Mesodermal cell (in vitro differentiated cells): ENCODE measurements at regions not wholly inside any gene's neighbourhood (a gene's known extent, or its start where the extent isn't known, plus 50 kb on each side); places are given as distances from the start of the nearest gene placed in this dataset.
"Not testable (repeated sequence)": the region's sequence is repeated elsewhere in the genome, so short reads cannot be mapped to it uniquely, and the experiment has no call there.

Experiments
- H3K27ac ChIP-seq: 2 replicates; pipeline ENCODE4 v1.7.0; 2013; ENCODE audit warnings: mild to moderate bottlenecking, low read depth, low read length, moderate library complexity; ENCODE audit not compliant: severe bottlenecking
- H3K36me3 ChIP-seq: 2 replicates; pipeline ENCODE4 v1.7.1; 2013; ENCODE audit warnings: mild to moderate bottlenecking, low read length, moderate library complexity; ENCODE audit not compliant: control insufficient read depth, insufficient read depth
- H3K4me1 ChIP-seq: one replicate; pipeline ENCODE4 v1.7.1; 2013; ENCODE audit warnings: mild to moderate bottlenecking, low read length; ENCODE audit not compliant: insufficient read depth, control insufficient read depth, poor library complexity, severe bottlenecking
- H3K4me3 ChIP-seq: 2 replicates; pipeline ENCODE4 v1.7.0; 2013; ENCODE audit warnings: low read length, control low read depth, mild to moderate bottlenecking; ENCODE audit not compliant: insufficient read depth, poor library complexity, severe bottlenecking; ENCODE audit errors: extremely low read depth
- H3K9me3 ChIP-seq: 2 replicates; pipeline ENCODE4 v1.7.1; 2013; ENCODE audit warnings: mild to moderate bottlenecking, low read length, moderate library complexity; ENCODE audit not compliant: control insufficient read depth
- WGBS, 2 experiments: methylation state at CpG; one replicate each; pipeline ENCODE4 v1.1.5; 2013; ENCODE audit warnings: missing lambda C conversion rate in 2 of 2; ENCODE audit not compliant: insufficient coverage in 2 of 2; 5-methylcytosine and 5-hydroxymethylcytosine counted together

- no CpG with 5 or more reads among the region's 2 CpGs for WGBS, 2 experiments
- H3K9me3 ChIP-seq, result no peaks in the 10 kb centered on the region
- no peak overlapping the region for H3K27ac ChIP-seq
- no peak overlapping the region for H3K4me3 ChIP-seq
- H3K36me3 ChIP-seq, result no peaks in the 10 kb centered on the region
- no peaks in the 10 kb centered on the region for H3K4me1 ChIP-seq
Measured at GRCh38 chr3:118675305-118675704, 359.3 kb downstream of the IGSF11 start.

GRCh38 chr3:118678663-118679062 is 356.0 kb downstream of the IGSF11 start:
- not testable (repeated sequence) for H3K4me3 ChIP-seq, H3K4me1 ChIP-seq, H3K9me3 ChIP-seq, H3K27ac ChIP-seq, H3K36me3 ChIP-seq

- Histone ChIP-seq H3K36me3 (no peaks in the 10 kb centered on the region), H3K27ac (no peak overlapping the region), H3K4me3 (no peak overlapping the region), H3K4me1 (no peaks in the 10 kb centered on the region), H3K9me3 (no peaks in the 10 kb centered on the region)
- WGBS, 2 experiments, result 80 to 92% methylated on average over 2 of the region's 2 CpGs
Measured at GRCh38 chr3:118682921-118683320, 351.7 kb downstream of the IGSF11 start.

- H3K4me1 ChIP-seq, result no peaks in the 10 kb centered on the region
- no peak overlapping the region for H3K27ac ChIP-seq
- no peaks in the 10 kb centered on the region for H3K36me3 ChIP-seq
- H3K4me3 ChIP-seq, result no peak overlapping the region
- no peaks in the 10 kb centered on the region for H3K9me3 ChIP-seq
- 86 to 91% methylated on average over 6 of the region's 6 CpGs for WGBS, 2 experiments
Measured at GRCh38 chr3:118683636-118684035, 351.0 kb downstream of the IGSF11 start.

- Histone ChIP-seq H3K4me1 (no peaks in the 10 kb centered on the region), H3K9me3 (no peaks in the 10 kb centered on the region), H3K27ac (no peak overlapping the region), H3K4me3 (no peak overlapping the region), H3K36me3 (no peaks in the 10 kb centered on the region)
- WGBS, 2 experiments, result 75 to 81% methylated on average over 2 of the region's 2 CpGs
Measured at GRCh38 chr3:118688396-118688884, 346.2 kb downstream of the IGSF11 start.

- WGBS, 2 experiments, result 100% methylated on average over 1 of the region's 1 CpG; no CpG with 5 or more reads in 1 of the 2 experiments
- Histone ChIP-seq H3K4me1 (no peaks in the 10 kb centered on the region), H3K27ac (no peak overlapping the region), H3K36me3 (no peaks in the 10 kb centered on the region), H3K4me3 (no peak overlapping the region), H3K9me3 (no peaks in the 10 kb centered on the region)
Measured at GRCh38 chr3:118692416-118692815, 342.2 kb downstream of the IGSF11 start.

DNA sequence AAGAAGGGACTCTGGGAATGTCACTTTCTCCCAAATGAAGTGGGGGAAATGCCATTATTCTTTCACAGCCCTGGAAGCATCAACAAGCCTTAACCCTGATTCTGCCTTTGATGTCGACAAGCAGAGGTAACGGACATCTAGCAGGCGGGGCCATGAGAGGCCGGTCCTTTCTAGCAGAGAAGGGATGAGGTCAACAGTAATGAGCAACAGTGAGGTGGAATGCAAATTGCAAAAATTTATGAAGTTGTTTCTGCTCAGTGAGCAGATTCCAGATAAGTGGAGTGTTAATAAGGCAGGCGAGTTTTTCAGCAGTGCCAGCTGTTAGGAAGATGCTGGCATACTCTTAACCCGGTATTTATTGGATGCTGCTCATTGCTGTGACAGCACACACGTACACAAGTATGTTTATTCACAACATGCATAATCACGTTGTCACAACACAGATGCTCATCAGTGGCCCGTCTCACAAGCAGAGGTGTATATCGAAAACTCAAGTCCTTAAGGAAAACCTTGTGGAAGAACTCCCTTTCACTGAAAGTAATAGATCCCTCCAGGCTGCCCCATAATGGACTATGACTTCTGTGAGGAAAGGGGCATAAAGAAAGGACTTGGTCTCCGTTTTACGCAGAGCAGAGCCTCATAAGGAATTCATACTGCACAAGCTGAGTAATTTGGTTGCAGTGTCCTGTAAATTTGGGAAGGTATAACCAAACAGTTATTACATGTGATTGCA is 329.0 kb downstream of the IGSF11 start:
- H3K4me1 ChIP-seq, result no peaks in the 10 kb centered on the region
- no peak overlapping the region for H3K4me3 ChIP-seq
- 67 to 75% methylated on average over 9 to 11 of the region's 12 CpGs for WGBS, 2 experiments
- H3K27ac ChIP-seq, result no peak overlapping the region
- no peaks in the 10 kb centered on the region for H3K9me3 ChIP-seq
- no peaks in the 10 kb centered on the region for H3K36me3 ChIP-seq

GRCh38 chr3:118707991-118708390 is 326.7 kb downstream of the IGSF11 start:
- Histone ChIP-seq H3K4me1 (no peaks in the 10 kb centered on the region), H3K36me3 (no peaks in the 10 kb centered on the region), H3K4me3 (no peak overlapping the region), H3K27ac (no peak overlapping the region), H3K9me3 (no peaks in the 10 kb centered on the region)

DNA sequence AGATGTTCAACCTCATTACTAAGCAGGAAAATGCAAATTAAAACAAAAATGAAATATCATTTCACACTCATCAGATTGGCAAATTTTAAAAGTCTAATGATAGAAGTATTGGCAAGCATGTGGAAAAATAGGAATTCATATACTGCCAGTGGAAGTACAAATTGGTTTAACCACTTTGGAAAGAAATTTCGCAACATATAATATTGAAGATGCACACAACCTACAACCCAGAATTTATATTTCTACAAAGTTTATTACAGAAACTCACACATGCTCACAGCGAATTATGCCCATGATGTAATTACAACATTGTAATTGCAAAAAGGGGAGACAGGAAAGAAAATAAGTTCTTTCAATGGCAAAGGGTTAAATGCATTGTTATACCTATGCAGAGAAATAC is 324.1 kb downstream of the IGSF11 start:
- no peaks in the 10 kb centered on the region for H3K9me3 ChIP-seq
- no CpG with 5 or more reads among the region's 2 CpGs for WGBS, 2 experiments
- H3K36me3 ChIP-seq, result no peaks in the 10 kb centered on the region
- no peak overlapping the region for H3K4me3 ChIP-seq
- no peak overlapping the region for H3K27ac ChIP-seq
- H3K4me1 ChIP-seq, result no peaks in the 10 kb centered on the region

GRCh38 chr3:118713502-118714207 is 321.0 kb downstream of the IGSF11 start:
- 100% methylated on average over 1 of the region's 3 CpGs; no CpG with 5 or more reads in 1 of the 2 experiments for WGBS, 2 experiments
- H3K4me1 ChIP-seq, result no peaks in the 10 kb centered on the region
- no peaks in the 10 kb centered on the region for H3K9me3 ChIP-seq
- no peak overlapping the region for H3K27ac ChIP-seq
- no peak overlapping the region for H3K4me3 ChIP-seq
- H3K36me3 ChIP-seq, result no peaks in the 10 kb centered on the region

GRCh38 chr3:118714800-118715199 is 319.8 kb downstream of the IGSF11 start:
- H3K9me3 ChIP-seq, result no peaks in the 10 kb centered on the region
- H3K4me1 ChIP-seq, result no peaks in the 10 kb centered on the region
- 78 to 88% methylated on average over 2 of the region's 2 CpGs for whole genome bisulfite sequencing, 2 experiments
- no peaks in the 10 kb centered on the region for H3K36me3 ChIP-seq
- H3K4me3 ChIP-seq, result no peak overlapping the region
- H3K27ac ChIP-seq, result no peak overlapping the region
